SJCRH30 (cell line): ENCODE measurements at regions not wholly inside any gene's neighbourhood (a gene's known extent, or its start where the extent isn't known, plus 50 kb on each side); places are given as distances from the start of the nearest gene placed in this dataset.
"Not testable (repeated sequence)": the region's sequence is repeated elsewhere in the genome, so short reads cannot be mapped to it uniquely, and the experiment has no call there.

Experiments used
- DNase-seq, 2 experiments: peaks; one replicate each; pipeline ENCODE4 v3.0.0-alpha.2; 2015 to 2020
- H3K27ac ChIP-seq: fragments of 250-450 bp; sonication (Bioruptor Pico); 2 replicates; pipeline ENCODE4 v1.5.1; 2020; ENCODE audit warnings: mild to moderate bottlenecking, moderate library complexity
- H3K27me3 ChIP-seq: fragments of 250-450 bp; sonication (Bioruptor Pico); 2 replicates; pipeline ENCODE4 v1.5.1; 2020; ENCODE audit warnings: mild to moderate bottlenecking, moderate library complexity
- H3K36me3 ChIP-seq: fragments of 250-450 bp; sonication (Bioruptor Pico); 2 replicates; pipeline ENCODE4 v1.5.1; 2020; ENCODE audit warnings: mild to moderate bottlenecking, moderate library complexity
- H3K4me1 ChIP-seq: fragments of 250-450 bp; sonication (Bioruptor Pico); 2 replicates; pipeline ENCODE4 v1.5.1; 2020; ENCODE audit warnings: mild to moderate bottlenecking, moderate library complexity
- H3K4me3 ChIP-seq: fragments of 250-450 bp; sonication (Bioruptor Pico); 2 replicates; pipeline ENCODE4 v1.5.1; 2020; ENCODE audit warnings: mild to moderate bottlenecking, moderate library complexity
- H3K9me3 ChIP-seq: fragments of 250-450 bp; sonication (Bioruptor Pico); replicated peaks from 2 replicates; pipeline ENCODE4 v1.5.1; 2020; ENCODE audit warnings: mild to moderate bottlenecking, moderate library complexity

DNA sequence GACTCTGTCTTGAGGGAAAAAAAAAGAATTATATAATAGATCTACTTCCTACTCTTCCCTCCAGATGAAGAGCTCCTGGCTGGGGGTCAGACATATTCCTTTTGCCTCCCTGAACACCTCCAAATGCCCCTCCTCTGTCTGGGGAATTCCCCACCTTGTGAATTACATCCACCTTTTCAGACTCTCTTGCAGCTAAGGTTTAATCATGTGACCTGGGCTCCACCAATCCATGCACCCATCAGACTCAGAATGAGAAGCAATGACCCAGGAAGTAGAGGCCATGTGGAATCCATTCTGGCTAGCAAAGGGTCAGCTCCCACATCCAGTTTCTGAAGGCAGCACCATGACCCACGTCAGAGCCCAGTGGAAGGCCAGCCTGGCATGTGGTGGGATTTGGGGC is 93.6 kb upstream of the CUX1 start:
- Histone ChIP-seq H3K27ac (no peak overlapping the region), H3K9me3 (no peaks in the 10 kb centered on the region), H3K27me3 (no peaks in the 10 kb centered on the region; the same call in 1 of the 2 replicates), H3K4me1 (peaks cover 7% of the 10 kb centered on the region), H3K36me3 (no peaks in the 10 kb centered on the region), H3K4me3 (no peak overlapping the region)
- DNase-seq: no peak

DNA sequence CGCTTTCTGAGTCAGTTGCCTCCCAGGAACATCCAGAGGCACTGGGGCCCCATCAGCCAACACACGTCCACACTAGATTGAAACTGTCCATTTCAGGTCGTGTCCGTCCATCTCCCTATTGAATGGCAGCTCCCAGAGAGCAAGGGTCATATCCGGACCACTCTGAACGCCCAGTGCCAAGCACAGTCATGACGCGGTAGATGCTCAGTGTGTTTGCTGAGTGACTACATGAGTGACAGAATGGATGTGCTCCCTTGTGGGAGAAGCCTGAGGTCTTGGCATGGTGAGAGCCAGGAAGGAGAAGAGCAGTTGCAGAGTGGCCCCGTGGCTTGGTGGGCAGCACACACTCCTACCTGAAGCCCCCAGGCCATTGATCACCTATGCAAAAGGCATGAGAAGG is 92.5 kb upstream of the CUX1 start:
- Histone ChIP-seq H3K27ac (no peak overlapping the region), H3K4me3 (no peak overlapping the region)
- DNase-seq: no peak

DNA sequence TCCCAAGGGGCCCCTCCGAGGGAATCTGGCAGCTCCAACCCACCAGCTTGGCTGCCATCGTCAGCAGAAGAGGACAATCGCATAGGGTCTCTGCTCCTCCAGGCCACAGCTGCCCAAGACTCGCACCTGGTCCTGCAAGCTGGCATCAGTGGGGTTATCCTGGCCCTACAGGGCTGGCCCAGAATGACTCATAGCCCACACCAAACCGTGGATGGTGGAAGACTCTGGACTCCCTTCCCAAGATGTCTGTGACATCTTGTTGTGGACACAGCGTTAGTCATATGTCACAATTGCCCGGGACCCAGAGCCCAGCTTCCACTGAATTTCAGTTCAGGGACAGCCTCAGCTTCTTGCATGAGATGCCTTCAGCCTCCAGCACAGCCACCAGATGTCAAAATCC is 91.5 kb upstream of the CUX1 start:
- Histone ChIP-seq H3K36me3 (no peaks in the 10 kb centered on the region), H3K4me3 (no peak overlapping the region), H3K27me3 (no peaks in the 10 kb centered on the region), H3K4me1 (peaks cover 7% of the 10 kb centered on the region), H3K27ac (no peak overlapping the region), H3K9me3 (no peaks in the 10 kb centered on the region)
- no peak for DNase-seq

More for the DNA sequence above, 92.5 kb upstream of the CUX1 start:
- no peaks in the 10 kb centered on the region for H3K9me3 ChIP-seq
- no peaks in the 10 kb centered on the region; the same call in 1 of the 2 replicates for H3K27me3 ChIP-seq
- H3K4me1 ChIP-seq: peaks cover 7% of the 10 kb centered on the region
- no peaks in the 10 kb centered on the region for H3K36me3 ChIP-seq

- Histone ChIP-seq H3K36me3 (no peaks in the 10 kb centered on the region), H3K4me3 (no peak overlapping the region), H3K27ac (no peak overlapping the region), H3K9me3 (no peaks in the 10 kb centered on the region), H3K4me1 (peaks cover 7% of the 10 kb centered on the region), H3K27me3 (no peaks in the 10 kb centered on the region)
- DNase-seq: no peak
Measured at GRCh38 chr7:101727184-101727583, 90.2 kb upstream of the CUX1 start.

DNA sequence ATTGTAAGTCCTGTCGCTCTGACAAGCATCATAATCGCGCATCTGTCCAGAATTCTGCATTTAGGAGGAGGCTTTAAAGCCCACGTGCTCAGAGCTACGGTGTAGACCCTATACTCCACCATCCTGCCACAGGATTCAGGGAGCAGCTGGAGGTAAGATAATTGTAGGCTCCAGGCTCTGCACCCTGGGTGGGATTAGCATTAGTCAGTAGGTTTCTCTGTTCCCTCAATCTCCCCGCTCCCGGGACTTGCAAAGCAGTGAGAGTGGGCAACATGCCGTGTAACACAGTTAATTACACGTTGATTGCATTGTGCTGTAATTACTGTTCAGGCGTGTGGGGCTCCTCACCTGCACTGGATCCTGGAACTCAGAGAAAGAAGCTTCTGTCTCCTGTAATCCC is 89.3 kb upstream of the CUX1 start:
- H3K4me1 ChIP-seq: peaks cover 7% of the 10 kb centered on the region
- no peak overlapping the region for H3K4me3 ChIP-seq
- DNase-seq: peak; percentile 35 to 66
- H3K9me3 ChIP-seq: no peaks in the 10 kb centered on the region
- no peak overlapping the region for H3K27ac ChIP-seq
- no peaks in the 10 kb centered on the region for H3K27me3 ChIP-seq
- no peaks in the 10 kb centered on the region for H3K36me3 ChIP-seq

GRCh38 chr7:101728873-101729240 is 88.6 kb upstream of the CUX1 start:
- not testable (repeated sequence) for H3K36me3 ChIP-seq, H3K27ac ChIP-seq, H3K9me3 ChIP-seq, H3K4me3 ChIP-seq, H3K4me1 ChIP-seq, DNase-seq, H3K27me3 ChIP-seq

- no peak overlapping the region for H3K27ac ChIP-seq
- H3K4me1 ChIP-seq: peaks cover 10% of the 10 kb centered on the region
- no peak overlapping the region for H3K4me3 ChIP-seq
- H3K36me3 ChIP-seq: no peaks in the 10 kb centered on the region
- DNase-seq: peak; percentile 67 to 79
- H3K27me3 ChIP-seq: no peaks in the 10 kb centered on the region
- H3K9me3 ChIP-seq: no peaks in the 10 kb centered on the region
Measured at GRCh38 chr7:101729241-101729883, 88.1 kb upstream of the CUX1 start.

- no peaks in the 10 kb centered on the region for H3K9me3 ChIP-seq
- no peak overlapping the region for H3K4me3 ChIP-seq
- peaks cover 10% of the 10 kb centered on the region for H3K4me1 ChIP-seq
- no peak overlapping the region for H3K27ac ChIP-seq
- H3K36me3 ChIP-seq: no peaks in the 10 kb centered on the region
- no peaks in the 10 kb centered on the region for H3K27me3 ChIP-seq
- no peak for DNase-seq
Measured at GRCh38 chr7:101731502-101732084, 85.8 kb upstream of the CUX1 start.

- peak overlapping the region; percentile 19 for H3K4me3 ChIP-seq
Measured at GRCh38 chr7:101733713-101734475, 83.5 kb upstream of the CUX1 start.

DNA sequence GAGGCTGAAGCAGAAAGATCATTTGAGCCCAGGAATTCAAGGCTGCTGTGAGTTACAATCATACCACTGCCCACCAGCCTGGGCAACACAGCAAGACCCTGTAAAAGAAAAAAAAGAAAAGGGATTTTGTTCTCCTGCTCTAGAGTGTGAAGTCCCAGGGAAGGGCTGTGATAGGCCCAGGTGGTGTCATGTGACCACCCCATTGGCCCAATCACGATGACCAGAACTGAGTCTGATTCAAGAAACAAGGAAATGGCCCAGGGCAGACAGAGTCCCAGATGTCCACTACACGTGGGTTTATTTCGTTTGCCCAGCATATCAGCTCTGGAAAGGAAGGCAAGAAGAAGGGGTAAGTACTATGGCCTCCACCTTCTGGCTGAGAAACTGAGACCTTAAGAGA is 81.3 kb upstream of the CUX1 start:
- Histone ChIP-seq H3K4me1 (peaks cover 10% of the 10 kb centered on the region), H3K27me3 (no peaks in the 10 kb centered on the region), H3K4me3 (no peak overlapping the region), H3K27ac (no peak overlapping the region), H3K9me3 (no peaks in the 10 kb centered on the region), H3K36me3 (no peaks in the 10 kb centered on the region)
- DNase-seq: peak in 1 of 2 experiments; percentile 38

More at GRCh38 chr7:101733713-101734475, 83.5 kb upstream of the CUX1 start:
- Histone ChIP-seq H3K4me1 (0 out of 2 replicates have a peak, but pooled peaks cover 2% of the 10 kb centered on the region), H3K36me3 (no peaks in the 10 kb centered on the region), H3K27ac (no peak overlapping the region), H3K27me3 (no peaks in the 10 kb centered on the region), H3K9me3 (no peaks in the 10 kb centered on the region)
- DNase-seq: peak; percentile 63 to 70

DNA sequence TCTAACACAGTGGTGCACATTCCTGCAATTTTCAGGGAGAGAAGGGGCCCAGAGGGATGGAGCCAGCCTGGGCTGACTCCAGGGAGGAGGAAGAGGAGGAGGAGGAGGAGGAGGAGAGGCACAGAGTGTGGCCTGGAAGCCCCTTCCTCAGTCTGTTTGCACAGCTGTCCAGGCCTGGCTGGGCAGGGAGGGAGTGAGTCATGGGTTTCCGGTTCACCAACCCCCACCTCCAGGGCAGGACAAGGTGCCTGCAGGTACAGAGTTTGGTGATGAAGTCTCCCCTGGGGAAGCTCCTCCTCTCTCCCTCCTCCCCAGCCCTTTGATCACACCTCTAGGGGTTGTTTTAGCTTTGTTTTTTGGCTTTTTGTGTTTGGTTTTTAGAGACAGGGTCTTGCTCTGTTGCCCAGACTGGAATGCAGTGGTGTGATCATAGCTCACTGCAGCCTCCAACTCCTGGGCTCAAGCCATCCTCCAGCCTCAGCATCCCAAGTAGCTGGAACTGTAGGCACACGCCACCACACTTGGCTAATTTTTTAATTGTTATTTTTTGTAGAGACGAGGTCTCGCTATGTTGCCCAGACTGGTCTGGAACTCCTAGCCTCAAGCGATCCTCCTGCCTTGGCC is 77.5 kb upstream of the CUX1 start:
- peaks cover 11% of the 10 kb centered on the region for H3K4me1 ChIP-seq
- H3K9me3 ChIP-seq: no peaks in the 10 kb centered on the region
- no peaks in the 10 kb centered on the region for H3K36me3 ChIP-seq
- peaks cover 7% of the 10 kb centered on the region; the same call in 1 of the 2 replicates for H3K27me3 ChIP-seq
- no peak overlapping the region for H3K4me3 ChIP-seq
- no peak for DNase-seq
- no peak overlapping the region for H3K27ac ChIP-seq

DNA sequence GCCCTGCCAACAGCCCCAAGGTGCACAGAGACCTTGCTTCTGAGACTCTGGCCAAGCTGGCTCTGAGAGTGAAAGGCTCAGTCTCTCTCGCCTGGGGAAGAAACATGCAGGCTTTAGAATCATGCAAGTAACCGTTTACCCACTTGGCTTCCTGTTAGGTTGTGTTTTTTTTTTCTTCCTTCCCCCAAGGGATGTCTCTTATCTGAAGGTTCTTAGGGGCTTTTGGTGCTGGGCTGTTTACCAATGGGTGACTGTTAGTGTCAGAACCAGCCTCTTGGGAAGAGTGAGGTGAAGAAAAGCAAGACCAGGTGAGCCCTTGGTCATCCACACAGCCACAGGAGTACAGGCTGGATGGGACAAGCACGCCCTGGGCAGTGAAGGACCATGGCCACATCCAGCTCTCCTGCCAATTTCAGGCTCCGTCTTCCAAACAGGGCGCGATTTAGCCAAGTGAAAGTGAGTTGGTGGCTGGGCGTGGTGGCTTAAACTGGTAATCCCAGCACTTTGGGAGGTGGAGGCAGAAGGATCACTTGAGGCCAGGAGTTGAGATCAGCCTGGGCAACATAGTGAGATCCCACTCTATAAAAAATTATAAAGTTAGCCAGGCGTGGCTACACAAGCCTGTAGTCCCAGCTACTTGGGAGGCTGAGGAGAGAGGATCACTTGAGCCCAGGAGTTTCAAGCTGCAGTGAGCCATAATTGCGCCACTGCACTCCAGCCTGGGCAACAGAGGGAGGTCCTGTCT is 76.3 kb upstream of the CUX1 start:
- no peak overlapping the region for H3K4me3 ChIP-seq
- H3K9me3 ChIP-seq: no peaks in the 10 kb centered on the region
- no peaks in the 10 kb centered on the region for H3K36me3 ChIP-seq
- peaks cover 7% of the 10 kb centered on the region; the same call in 1 of the 2 replicates for H3K27me3 ChIP-seq
- no peak for DNase-seq
- H3K4me1 ChIP-seq: peaks cover 11% of the 10 kb centered on the region
- H3K27ac ChIP-seq: no peak overlapping the region

- no peaks in the 10 kb centered on the region for H3K36me3 ChIP-seq
- DNase-seq: peak; percentile 55 to 63
- no peaks in the 10 kb centered on the region for H3K9me3 ChIP-seq
- H3K4me1 ChIP-seq: peaks cover 14% of the 10 kb centered on the region
- peaks cover 7% of the 10 kb centered on the region; the same call in 1 of the 2 replicates for H3K27me3 ChIP-seq
- peak overlapping the region; percentile 55 for H3K4me3 ChIP-seq
- H3K27ac ChIP-seq: no peak overlapping the region
Measured at GRCh38 chr7:101743241-101743994, 74.0 kb upstream of the CUX1 start.

GRCh38 chr7:101743995-101744360 is 73.4 kb upstream of the CUX1 start:
- DNase-seq: no peak
- H3K27me3 ChIP-seq: peaks cover 7% of the 10 kb centered on the region; the same call in 1 of the 2 replicates

More at GRCh38 chr7:101743995-101744360, 73.4 kb upstream of the CUX1 start:
- Histone ChIP-seq H3K36me3 (no peaks in the 10 kb centered on the region), H3K4me3 (no peak overlapping the region; the same call in 1 of the 2 replicates), H3K9me3 (no peaks in the 10 kb centered on the region), H3K4me1 (peaks cover 14% of the 10 kb centered on the region), H3K27ac (no peak overlapping the region)
